ENCODE measurements at regions not wholly inside any gene's neighbourhood (a gene's known extent, or its start where the extent isn't known, plus 50 kb on each side); places are given as distances from the start of the nearest gene placed in this dataset.
"Not testable (repeated sequence)": the region's sequence is repeated elsewhere in the genome, so short reads cannot be mapped to it uniquely, and the experiment has no call there.

GRCh38 chr3:110314512-110315114 lies 757.0 kb upstream of the NECTIN3 start:
- peak in 17 of 56 donors; percentile 0 to 40 (median 8) for DNase-seq

- DNase-seq: no peak
These were observed 753.5 kb upstream of the NECTIN3 start for GRCh38 chr3:110318108-110318507.

GRCh38 chr3:110323349-110323748 lies 748.3 kb upstream of the NECTIN3 start:
- no peak for DNase-seq

- no peak for DNase-seq
These were observed 747.4 kb upstream of the NECTIN3 start for GRCh38 chr3:110324171-110324705.

- DNase-seq: no peak
These were observed 743.7 kb upstream of the NECTIN3 start for GRCh38 chr3:110327870-110328269.

- not testable (repeated sequence) for DNase-seq
These were observed 740.1 kb upstream of the NECTIN3 start for GRCh38 chr3:110331562-110331961.

GRCh38 chr3:110332629-110333028 lies 739.0 kb upstream of the NECTIN3 start:
- no peak for DNase-seq

- no peak for DNase-seq
These were observed 730.6 kb upstream of the NECTIN3 start for GRCh38 chr3:110341047-110341446.

GRCh38 chr3:110343376-110343775 lies 728.2 kb upstream of the NECTIN3 start:
- DNase-seq: no peak

GRCh38 chr3:110343945-110344344 lies 727.7 kb upstream of the NECTIN3 start:
- no peak for DNase-seq

GRCh38 chr3:110344487-110344886 lies 727.1 kb upstream of the NECTIN3 start:
- DNase-seq: no peak

GRCh38 chr3:110344897-110345767 lies 726.5 kb upstream of the NECTIN3 start:
- DNase-seq: no peak

GRCh38 chr3:110349295-110349694 lies 722.3 kb upstream of the NECTIN3 start:
- DNase-seq: no peak

- DNase-seq: no peak
These were observed 718.6 kb upstream of the NECTIN3 start for GRCh38 chr3:110352841-110353604.

GRCh38 chr3:110362751-110363150 lies 708.9 kb upstream of the NECTIN3 start:
- DNase-seq: no peak

GRCh38 chr3:110367289-110367688 lies 704.3 kb upstream of the NECTIN3 start:
- not testable (repeated sequence) for DNase-seq

- no peak for DNase-seq
These were observed 695.7 kb upstream of the NECTIN3 start for GRCh38 chr3:110375751-110376518.

GRCh38 chr3:110378481-110378880 lies 693.1 kb upstream of the NECTIN3 start:
- DNase-seq: no peak

- DNase-seq: no peak
These were observed 689.6 kb upstream of the NECTIN3 start for GRCh38 chr3:110381992-110382391.

GRCh38 chr3:110383356-110383755 lies 688.3 kb upstream of the NECTIN3 start:
- no peak for DNase-seq

- no peak for DNase-seq
These were observed 687.0 kb upstream of the NECTIN3 start for GRCh38 chr3:110384601-110385000.

Data from amygdala (tissue), 56 donors.